Activated T-helper 17 cell treated with anti-CD3 and anti-CD28 coated beads, Interleukin-2, amount 50 U/mL, for 72 hours (primary cell): ENCODE measurements at regions not wholly inside any gene's neighbourhood (a gene's known extent, or its start where the extent isn't known, plus 50 kb on each side); places are given as distances from the start of the nearest gene placed in this dataset.

Experiments used
- ATAC-seq: fragments of 150-1000 bp; cut with Tn5 transposase; replicated peaks from 2 replicates; pipeline ENCODE4 v1.10.0; 2021; ENCODE audit warnings: mild to moderate bottlenecking, moderate library complexity
- H3K27ac Mint-ChIP-seq: one replicate; pipeline ENCODE4 v1.8.0; 2022; ENCODE audit warnings: mixed read lengths
- H3K27me3 Mint-ChIP-seq: one replicate; pipeline ENCODE4 v1.8.0; 2022; ENCODE audit warnings: mixed read lengths
- H3K36me3 Mint-ChIP-seq: one replicate; pipeline ENCODE4 v1.8.0; 2022; ENCODE audit warnings: low read depth, mild to moderate bottlenecking, mixed read lengths
- H3K4me1 Mint-ChIP-seq: one replicate; pipeline ENCODE4 v1.8.0; 2022; ENCODE audit warnings: mixed read lengths
- H3K4me3 Mint-ChIP-seq: one replicate; pipeline ENCODE4 v1.8.0; 2022; ENCODE audit warnings: mild to moderate bottlenecking, mixed read lengths
- H3K9me3 Mint-ChIP-seq: one replicate; pipeline ENCODE4 v1.8.0; 2022; ENCODE audit warnings: mixed read lengths

DNA sequence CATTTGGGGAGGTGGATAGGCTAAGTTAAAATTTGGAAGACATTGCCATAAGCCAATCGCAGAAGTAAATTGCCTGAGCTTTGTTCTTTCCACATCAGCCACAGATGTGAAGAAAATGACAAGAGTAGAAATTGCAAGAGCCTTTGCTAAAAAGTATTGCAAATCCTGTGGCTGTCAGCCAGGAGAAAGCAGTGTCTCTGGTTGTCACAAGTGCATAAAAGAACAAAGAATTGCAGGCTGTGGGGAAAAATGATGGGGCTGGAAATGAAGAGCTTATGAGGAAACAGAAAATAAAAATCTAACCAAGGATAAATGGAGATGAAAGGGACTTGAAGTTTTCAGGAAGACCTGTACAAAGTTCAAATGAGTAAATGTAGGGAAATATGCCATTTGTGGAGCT is 344.8 kb downstream of the CSNK1G3 start:
- H3K27ac Mint-ChIP-seq = no peak overlapping the region
- H3K4me3 Mint-ChIP-seq = no peak overlapping the region
- no peak for ATAC-seq
- H3K9me3 Mint-ChIP-seq = peaks cover 4% of the 10 kb centered on the region
- H3K36me3 Mint-ChIP-seq = no peaks in the 10 kb centered on the region
- no peaks in the 10 kb centered on the region for H3K27me3 Mint-ChIP-seq
- no peaks in the 10 kb centered on the region for H3K4me1 Mint-ChIP-seq

DNA sequence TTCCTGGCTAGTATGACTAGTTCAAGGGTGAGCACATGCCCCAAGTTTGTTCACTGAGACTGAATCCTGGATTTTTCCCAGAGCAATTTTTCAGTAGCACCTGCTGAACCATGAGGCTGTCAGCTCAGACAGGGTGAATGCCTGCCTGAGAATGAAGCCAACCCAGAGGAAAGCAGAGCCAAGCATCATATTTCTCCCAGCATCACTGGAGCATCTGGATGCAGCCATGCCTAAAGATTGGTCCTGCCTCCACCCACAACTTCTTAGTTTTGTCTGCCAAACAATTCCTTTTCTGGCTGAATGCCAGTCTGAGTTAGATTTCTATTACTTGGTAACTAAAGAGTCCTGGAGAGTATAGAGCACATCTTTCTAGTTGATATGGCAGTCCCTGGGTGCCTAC is 343.6 kb downstream of the CSNK1G3 start:
- Mint-ChIP-seq H3K4me3 (no peak overlapping the region), H3K4me1 (no peaks in the 10 kb centered on the region), H3K27ac (no peak overlapping the region), H3K9me3 (peaks cover 6% of the 10 kb centered on the region), H3K36me3 (no peaks in the 10 kb centered on the region), H3K27me3 (no peaks in the 10 kb centered on the region)
- ATAC-seq = no peak

DNA sequence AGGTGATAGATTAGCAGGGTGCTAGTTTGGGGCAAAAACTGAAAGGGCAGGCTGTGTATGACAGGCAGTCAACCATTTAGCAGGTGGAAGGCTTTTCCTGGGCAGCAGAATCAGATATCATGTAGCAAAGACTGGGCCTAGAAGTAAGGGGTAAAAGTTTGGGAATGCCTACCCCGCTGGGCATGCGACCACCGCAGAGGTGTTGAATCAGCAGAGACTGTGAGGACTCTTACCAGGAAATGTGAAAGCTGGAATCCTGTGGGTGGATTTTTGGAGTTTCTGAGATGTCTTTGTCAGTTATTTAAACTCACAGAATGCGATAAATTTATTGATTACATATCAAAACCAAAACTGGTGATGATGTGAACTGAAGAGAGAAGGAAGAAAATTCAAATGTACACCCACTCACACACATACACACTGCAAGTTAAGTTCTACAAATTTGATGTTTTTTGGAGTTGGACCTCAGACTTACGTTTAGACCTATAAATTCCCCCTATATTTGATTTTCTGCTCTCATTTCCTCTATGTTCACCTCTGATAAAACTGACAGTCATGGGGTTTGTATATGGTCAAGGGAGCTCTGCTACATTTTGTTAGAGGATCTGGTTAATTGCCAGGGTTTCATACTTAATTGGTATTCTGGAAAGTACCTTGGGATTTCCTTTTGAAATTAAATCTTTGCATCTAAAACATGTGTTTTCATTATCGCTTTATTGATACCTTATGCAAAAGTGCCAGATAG is 333.6 kb downstream of the CSNK1G3 start:
- Mint-ChIP-seq H3K4me1 (no peaks in the 10 kb centered on the region), H3K27ac (no peak overlapping the region), H3K27me3 (no peaks in the 10 kb centered on the region), H3K4me3 (no peak overlapping the region), H3K9me3 (peaks cover 14% of the 10 kb centered on the region), H3K36me3 (no peaks in the 10 kb centered on the region)
- ATAC-seq = no peak

DNA sequence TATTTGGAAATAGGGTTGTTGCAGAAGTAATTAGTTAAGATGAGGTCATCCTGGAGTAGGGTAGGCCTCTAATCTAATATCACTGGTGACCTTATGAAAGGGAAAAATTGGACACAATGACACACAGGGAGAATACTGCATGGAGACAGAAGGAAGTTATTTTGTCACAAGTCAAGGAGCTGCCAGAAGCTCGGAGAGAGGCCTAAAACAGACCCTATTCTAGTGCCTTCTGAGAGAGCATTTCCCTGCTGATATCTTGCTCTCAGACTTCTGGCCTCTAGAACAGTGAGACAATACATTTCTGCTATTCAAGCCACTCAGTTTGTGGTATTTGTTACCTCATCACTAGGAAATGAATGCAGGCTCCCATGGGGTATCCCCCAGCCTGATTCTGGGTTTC is 332.9 kb downstream of the CSNK1G3 start:
- no peak for ATAC-seq
- Mint-ChIP-seq H3K27ac (no peak overlapping the region), H3K27me3 (no peaks in the 10 kb centered on the region), H3K4me3 (no peak overlapping the region), H3K36me3 (no peaks in the 10 kb centered on the region), H3K4me1 (no peaks in the 10 kb centered on the region), H3K9me3 (peaks cover 11% of the 10 kb centered on the region)

DNA sequence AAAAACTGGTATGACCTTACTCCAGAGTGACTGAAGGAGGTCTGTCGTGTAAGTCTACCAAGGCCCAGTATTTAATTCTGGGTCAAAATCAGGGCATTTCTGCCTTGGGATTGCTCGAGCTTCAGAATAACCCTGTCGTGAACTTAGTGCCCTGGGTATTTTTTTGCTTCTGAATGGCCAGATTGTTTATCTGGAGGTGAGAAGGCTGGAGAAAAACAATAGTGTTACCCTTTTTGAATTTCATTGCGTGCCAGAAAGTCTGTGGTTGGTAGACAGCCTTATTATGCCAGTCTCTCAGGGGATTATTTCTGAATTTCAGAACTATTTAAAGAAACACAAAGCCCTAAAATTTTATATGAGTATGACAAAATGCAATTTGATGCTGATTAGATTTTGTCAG is 323.4 kb downstream of the CSNK1G3 start:
- Mint-ChIP-seq H3K9me3 (peaks cover 8% of the 10 kb centered on the region), H3K4me1 (no peaks in the 10 kb centered on the region), H3K27ac (no peak overlapping the region), H3K27me3 (no peaks in the 10 kb centered on the region), H3K36me3 (no peaks in the 10 kb centered on the region), H3K4me3 (no peak overlapping the region)
- no peak for ATAC-seq

DNA sequence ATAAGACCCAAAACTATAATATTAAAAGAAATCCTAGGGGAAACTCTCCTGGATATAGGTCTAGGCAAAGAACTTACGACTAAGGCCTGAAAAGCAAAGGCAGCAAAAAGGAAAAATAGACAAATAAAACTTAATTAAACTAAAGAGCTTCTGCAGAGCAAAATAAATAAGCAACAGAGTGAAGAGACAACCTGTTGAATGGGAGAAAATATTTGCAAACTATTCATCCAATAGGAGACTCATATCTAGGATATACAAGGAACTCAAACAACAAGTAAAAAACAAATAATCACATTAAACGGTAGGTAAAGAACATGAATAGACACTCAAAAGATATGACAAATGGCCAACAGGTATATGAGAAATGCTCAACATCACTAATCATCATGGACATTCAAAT is 318.6 kb downstream of the CSNK1G3 start:
- H3K4me3 Mint-ChIP-seq = no peak overlapping the region
- no peak for ATAC-seq
- H3K9me3 Mint-ChIP-seq = peaks cover 19% of the 10 kb centered on the region
- no peak overlapping the region for H3K27ac Mint-ChIP-seq
- H3K36me3 Mint-ChIP-seq = no peaks in the 10 kb centered on the region
- H3K4me1 Mint-ChIP-seq = no peaks in the 10 kb centered on the region
- no peaks in the 10 kb centered on the region for H3K27me3 Mint-ChIP-seq

DNA sequence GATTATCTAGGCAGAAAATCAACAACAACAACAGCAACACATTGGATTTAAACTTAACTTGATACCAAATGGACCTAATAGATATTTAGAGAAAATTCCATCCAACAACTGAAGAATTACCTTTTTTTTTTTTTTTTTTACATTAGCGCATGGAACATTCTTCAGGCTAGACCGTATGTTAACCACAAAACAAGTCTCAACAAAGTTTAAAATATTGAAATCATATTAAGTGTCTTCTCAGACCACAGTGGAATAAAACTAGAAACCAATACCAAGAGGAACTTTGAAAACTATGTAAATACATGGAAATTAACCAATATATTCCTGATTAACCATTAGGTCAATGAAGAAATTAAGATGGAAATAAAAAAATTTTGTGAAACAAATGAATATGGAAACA is 315.8 kb downstream of the CSNK1G3 start:
- Mint-ChIP-seq H3K4me1 (no peaks in the 10 kb centered on the region), H3K27me3 (no peaks in the 10 kb centered on the region), H3K27ac (no peak overlapping the region), H3K36me3 (no peaks in the 10 kb centered on the region), H3K9me3 (peaks cover 19% of the 10 kb centered on the region), H3K4me3 (no peak overlapping the region)
- no peak for ATAC-seq

DNA sequence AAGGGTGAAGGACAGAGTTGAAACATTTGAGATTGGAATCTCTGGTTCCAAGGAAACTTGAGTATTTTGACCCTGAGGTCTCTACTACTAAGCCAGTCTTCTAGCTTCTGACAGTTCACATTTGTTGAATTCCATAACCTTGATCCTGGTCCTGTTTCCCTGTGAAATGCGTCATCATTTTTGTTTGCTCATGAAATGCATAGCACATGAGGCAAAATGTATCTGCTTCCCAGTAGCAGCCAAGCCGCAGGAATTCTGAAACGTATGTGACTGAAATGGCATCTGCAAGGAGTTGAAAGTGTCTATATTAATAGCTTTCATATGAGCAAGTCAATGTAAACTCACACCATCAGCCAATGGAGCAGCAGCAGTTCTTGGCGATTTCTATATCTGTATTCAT is 307.9 kb downstream of the CSNK1G3 start:
- Mint-ChIP-seq H3K27me3 (no peaks in the 10 kb centered on the region), H3K27ac (no peak overlapping the region), H3K4me1 (no peaks in the 10 kb centered on the region), H3K9me3 (peaks cover 10% of the 10 kb centered on the region), H3K4me3 (no peak overlapping the region), H3K36me3 (no peaks in the 10 kb centered on the region)
- ATAC-seq = no peak

DNA sequence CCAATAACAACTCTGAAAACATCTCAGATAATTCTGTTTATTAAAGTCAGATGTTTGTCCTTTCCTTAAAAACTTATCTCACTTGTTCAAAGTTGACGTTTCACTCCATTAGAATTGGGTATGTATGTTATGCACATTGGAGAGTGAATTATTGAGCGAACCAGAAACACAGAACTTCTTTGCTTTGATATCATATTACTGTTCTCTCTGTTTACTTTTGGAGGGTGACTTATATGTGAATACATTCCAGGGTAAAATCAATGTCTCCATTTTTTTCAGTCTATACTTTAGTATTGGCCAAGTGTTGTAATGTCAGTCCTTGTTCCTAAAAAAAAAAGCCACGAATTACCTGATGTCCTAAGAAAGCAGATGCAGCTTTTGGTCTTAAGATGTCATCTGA is 307.4 kb downstream of the CSNK1G3 start:
- Mint-ChIP-seq H3K27me3 (no peaks in the 10 kb centered on the region), H3K27ac (no peak overlapping the region), H3K4me3 (no peak overlapping the region), H3K9me3 (peaks cover 10% of the 10 kb centered on the region), H3K4me1 (no peaks in the 10 kb centered on the region), H3K36me3 (no peaks in the 10 kb centered on the region)
- ATAC-seq = no peak

DNA sequence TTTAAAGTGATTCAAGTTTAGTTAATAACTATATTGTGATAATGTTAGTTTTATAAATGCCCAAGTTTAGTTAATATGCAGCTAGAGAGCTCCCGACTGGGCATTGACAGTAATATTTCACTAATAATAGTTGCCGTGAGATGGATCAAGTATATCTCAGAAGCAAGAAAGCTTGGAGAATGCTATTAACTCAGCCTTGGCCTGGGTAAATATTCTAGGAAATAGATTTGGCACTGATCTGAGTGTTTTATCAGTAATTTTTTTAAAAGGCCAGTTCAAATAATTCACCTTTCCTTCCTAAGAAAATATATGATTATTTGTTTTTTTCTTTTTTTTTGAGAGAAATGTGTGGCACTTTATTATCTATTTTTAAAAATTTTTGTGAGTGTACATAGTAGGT is 305.3 kb downstream of the CSNK1G3 start:
- H3K27ac Mint-ChIP-seq = no peak overlapping the region
- H3K36me3 Mint-ChIP-seq = no peaks in the 10 kb centered on the region
- no peaks in the 10 kb centered on the region for H3K4me1 Mint-ChIP-seq
- H3K9me3 Mint-ChIP-seq = peaks cover 10% of the 10 kb centered on the region
- no peak overlapping the region for H3K4me3 Mint-ChIP-seq
- no peak for ATAC-seq
- H3K27me3 Mint-ChIP-seq = no peaks in the 10 kb centered on the region

DNA sequence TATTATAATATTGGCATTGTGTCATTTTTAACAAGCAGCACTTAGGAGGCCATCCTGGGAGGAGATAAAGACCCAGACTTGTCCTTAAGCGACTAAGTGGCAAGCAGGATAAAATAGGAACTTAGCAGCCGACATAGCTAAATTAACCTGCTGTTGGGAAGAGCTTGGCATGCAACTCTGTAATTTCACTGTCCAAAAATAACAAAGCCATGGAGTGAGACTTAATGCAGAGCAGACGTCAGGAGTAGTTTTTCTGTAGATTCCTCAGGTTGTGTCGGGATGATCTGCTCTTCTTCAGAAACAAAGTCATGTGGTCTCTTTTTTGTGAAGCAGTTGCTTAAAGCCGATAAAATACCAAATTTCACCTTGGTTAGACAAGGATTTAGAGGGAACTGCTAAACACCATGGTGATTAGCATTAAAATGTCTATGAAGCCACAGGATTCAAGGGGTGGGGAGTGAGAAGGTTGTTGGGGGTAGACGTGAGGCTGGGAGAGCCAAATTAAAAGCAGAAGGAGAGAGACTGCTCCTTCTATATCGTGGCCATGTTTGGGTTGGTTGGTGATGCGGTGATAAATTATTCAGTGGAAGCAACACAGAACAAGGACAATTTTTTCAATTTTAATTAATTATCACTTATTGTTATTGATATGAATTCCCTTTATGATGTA is 303.0 kb downstream of the CSNK1G3 start:
- no peak for ATAC-seq
- H3K27ac Mint-ChIP-seq = no peak overlapping the region
- no peaks in the 10 kb centered on the region for H3K4me1 Mint-ChIP-seq
- H3K9me3 Mint-ChIP-seq = peaks cover 3% of the 10 kb centered on the region
- H3K4me3 Mint-ChIP-seq = no peak overlapping the region
- H3K36me3 Mint-ChIP-seq = no peaks in the 10 kb centered on the region
- H3K27me3 Mint-ChIP-seq = no peaks in the 10 kb centered on the region

DNA sequence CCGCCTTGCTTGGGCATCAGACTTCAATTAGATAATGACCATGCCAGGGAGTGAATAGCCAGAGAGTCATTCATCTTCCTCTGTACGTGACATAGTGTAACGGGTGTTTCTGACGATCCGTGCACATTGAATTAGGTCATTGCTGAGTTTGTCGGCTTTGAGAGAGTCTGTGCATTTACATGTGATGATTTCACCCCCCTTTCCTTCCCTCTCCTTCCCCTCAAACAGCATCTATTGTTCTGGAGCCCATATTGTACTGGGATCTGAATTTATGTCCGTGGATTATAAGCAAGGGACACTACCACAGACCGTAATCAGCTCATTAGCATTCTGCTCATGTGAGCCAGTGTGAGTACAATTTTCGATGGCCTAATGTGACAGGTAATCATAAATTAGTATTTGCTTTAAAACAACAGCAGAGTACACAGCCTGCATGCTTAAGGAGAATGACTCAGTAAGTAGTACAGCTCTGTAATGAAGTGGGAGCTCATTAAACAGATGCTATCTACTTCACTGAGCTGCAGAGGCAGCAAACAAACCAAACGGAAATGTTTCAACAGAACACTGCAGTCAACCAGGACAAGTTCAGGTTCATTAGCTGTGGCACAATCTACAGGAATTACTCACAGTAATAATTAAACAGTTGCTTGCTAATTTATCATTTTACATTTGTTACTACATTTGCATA is 302.1 kb downstream of the CSNK1G3 start:
- H3K4me3 Mint-ChIP-seq = no peak overlapping the region
- H3K4me1 Mint-ChIP-seq = no peaks in the 10 kb centered on the region
- peaks cover 3% of the 10 kb centered on the region for H3K9me3 Mint-ChIP-seq
- no peaks in the 10 kb centered on the region for H3K27me3 Mint-ChIP-seq
- no peaks in the 10 kb centered on the region for H3K36me3 Mint-ChIP-seq
- no peak for ATAC-seq
- no peak overlapping the region for H3K27ac Mint-ChIP-seq

DNA sequence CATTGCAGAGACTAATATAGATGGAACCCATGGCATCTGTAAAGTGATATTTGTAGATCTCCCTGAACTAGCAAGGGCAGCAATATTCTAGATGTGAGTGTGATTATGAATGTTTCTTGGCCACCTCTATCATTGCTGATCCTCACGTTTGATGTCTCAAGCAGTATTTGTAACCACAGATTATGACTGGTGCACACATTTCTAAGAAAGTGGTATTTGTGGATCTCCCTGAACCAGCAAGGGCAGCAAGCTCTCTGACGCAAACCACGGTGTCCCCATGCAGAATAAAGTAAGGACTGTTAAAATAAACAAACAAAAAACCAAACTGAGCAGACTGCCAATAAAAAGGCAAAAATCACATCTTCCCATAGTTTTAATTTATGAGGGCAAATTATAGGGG is 301.3 kb downstream of the CSNK1G3 start:
- Mint-ChIP-seq H3K4me1 (no peaks in the 10 kb centered on the region), H3K4me3 (no peak overlapping the region), H3K27me3 (no peaks in the 10 kb centered on the region), H3K27ac (no peak overlapping the region), H3K9me3 (peaks cover 3% of the 10 kb centered on the region), H3K36me3 (no peaks in the 10 kb centered on the region)
- ATAC-seq = no peak

DNA sequence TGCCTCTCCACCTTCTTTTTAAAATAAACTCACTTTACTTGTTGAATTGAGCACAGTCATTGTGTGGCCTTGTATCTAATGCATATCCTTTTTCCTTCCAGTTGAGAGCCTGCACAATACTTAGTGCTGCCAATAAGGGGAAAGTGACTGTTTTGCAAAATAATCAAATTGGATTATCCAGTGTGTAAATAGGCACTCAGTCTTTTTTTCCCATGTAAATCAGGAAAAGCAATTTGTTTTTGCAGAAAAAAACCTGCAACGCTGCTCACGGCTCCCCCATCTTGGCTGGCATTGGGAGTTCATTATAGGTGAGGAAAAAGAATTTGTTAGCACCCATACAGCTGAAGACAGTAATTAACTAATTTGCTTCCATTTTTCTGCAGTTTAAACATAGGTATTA is 299.9 kb downstream of the CSNK1G3 start:
- no peaks in the 10 kb centered on the region for H3K36me3 Mint-ChIP-seq
- no peaks in the 10 kb centered on the region for H3K27me3 Mint-ChIP-seq
- H3K4me3 Mint-ChIP-seq = no peak overlapping the region
- ATAC-seq = no peak
- H3K9me3 Mint-ChIP-seq = peaks cover 3% of the 10 kb centered on the region
- no peak overlapping the region for H3K27ac Mint-ChIP-seq
- H3K4me1 Mint-ChIP-seq = no peaks in the 10 kb centered on the region

DNA sequence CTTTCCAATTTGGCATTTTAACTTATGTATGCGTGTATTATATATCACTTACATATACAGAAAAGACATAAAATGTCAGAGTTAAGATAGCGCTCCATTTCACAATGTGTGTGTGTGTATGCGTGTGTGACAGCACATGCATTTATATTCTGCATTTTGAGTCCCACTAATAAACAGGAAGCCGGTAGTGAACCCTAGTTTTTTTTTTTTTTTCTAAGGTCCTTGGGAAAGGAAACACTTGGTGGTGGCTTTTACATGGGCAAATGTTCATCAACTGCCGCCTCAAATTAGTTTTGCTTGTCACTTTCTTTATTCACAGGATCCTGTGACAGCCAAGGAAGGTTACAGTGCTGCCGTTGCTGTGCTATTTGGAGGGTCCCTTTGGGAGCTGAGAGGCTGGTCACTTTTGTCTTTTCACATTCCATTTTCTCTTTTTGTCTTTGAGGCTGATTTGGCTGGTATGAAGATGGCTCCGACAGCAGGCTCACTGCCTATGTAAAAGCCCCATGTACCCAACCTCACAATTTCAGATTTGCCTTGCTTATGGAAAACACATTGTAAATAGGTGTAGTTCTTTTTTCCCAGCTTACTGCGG is 298.9 kb downstream of the CSNK1G3 start:
- Mint-ChIP-seq H3K36me3 (no peaks in the 10 kb centered on the region), H3K27me3 (no peaks in the 10 kb centered on the region), H3K9me3 (peaks cover 3% of the 10 kb centered on the region), H3K4me3 (no peak overlapping the region), H3K4me1 (no peaks in the 10 kb centered on the region), H3K27ac (no peak overlapping the region)
- no peak for ATAC-seq
